ENCODE measurements at regions not wholly inside any gene's neighbourhood (a gene's known extent, or its start where the extent isn't known, plus 50 kb on each side); places are given as distances from the start of the nearest gene placed in this dataset.

DNA sequence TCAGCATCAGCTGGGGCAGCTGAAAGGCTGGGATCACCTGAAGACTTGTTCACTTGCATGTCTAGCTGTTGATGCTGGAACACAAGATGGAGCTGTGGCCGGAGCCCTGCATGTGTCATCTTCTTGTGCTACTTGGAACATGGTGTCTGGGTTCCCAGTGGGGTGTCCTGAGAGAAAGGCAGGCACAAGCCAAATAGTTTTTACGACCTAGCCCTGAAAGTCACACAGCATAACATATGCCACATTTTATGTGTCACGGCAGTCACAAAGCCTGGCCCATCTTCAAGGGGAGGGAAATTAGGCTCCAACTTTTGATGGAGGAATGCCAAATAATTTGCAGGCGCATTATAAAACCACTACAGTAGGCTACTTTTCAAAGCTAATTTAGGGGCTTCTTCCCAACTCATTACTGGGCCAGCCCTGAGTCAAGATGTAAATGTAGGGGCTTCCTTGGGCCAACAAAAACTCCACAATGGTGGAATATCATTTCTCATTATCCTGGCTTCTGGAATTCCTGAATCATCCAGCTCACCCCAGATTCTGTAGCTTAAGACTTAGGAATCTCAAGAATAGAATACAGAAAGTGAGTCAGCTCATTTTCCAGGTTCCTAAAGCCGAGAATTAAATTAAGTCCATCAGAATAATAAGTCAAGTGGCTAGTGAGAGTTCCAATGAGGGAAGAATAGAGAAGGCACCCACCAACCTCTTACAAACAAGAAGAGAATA, 543.0 kb downstream of the TNS1 start:
- no peaks in the 10 kb centered on the region for H3K9me3 ChIP-seq (ENCODE audit: control insufficient read depth, low read depth, low read length)
- H3K9ac ChIP-seq (ENCODE audit: control insufficient read depth, extremely low read depth, insufficient read depth, low read length), result no peak overlapping the region
- TF ChIP-seq EZH2 (IDR thresholded peaks at IDR 0.05; ENCODE audit: low read length) (no peak), CTCF (optimal IDR thresholded peaks at IDR 0.05 in 1 of 3, IDR thresholded peaks at IDR 0.05 in 1 of 3, conservative IDR thresholded peaks at IDR 0.05 in 1 of 3; ENCODE audit: extremely low read depth in 1 of 3, insufficient read depth in 2 of 3, low read length in 3 of 3) (no peak)
- H3K36me3 ChIP-seq (ENCODE audit: control insufficient read depth in 2 of 2, extremely low read depth in 1 of 2, insufficient read depth in 2 of 2, low read length in 2 of 2), result no peaks in the 10 kb centered on the region
- no peak overlapping the region for H2AFZ ChIP-seq (ENCODE audit: control insufficient read depth, low read length)
- H3K4me1 ChIP-seq (ENCODE audit: control insufficient read depth, extremely low read depth, insufficient read depth, low read length), result no peaks in the 10 kb centered on the region
- H3K27ac ChIP-seq (ENCODE audit: control insufficient read depth, insufficient read depth, low read length), result no peak overlapping the region
- H4K20me1 ChIP-seq (ENCODE audit: control insufficient read depth, extremely low read depth, insufficient read depth, low read length), result no peaks in the 10 kb centered on the region
- H3K79me2 ChIP-seq (ENCODE audit: control insufficient read depth, insufficient read depth, low read length), result no peaks in the 10 kb centered on the region
- dilution Hi-C loops (cut with MboI; ENCODE audit: extremely low pct_ligation_motif_present, low sequenced_read_pairs), result no loop called here
- no peak for DNase-seq (ENCODE audit: low read depth, low spot score)
- no peaks in the 10 kb centered on the region for H3K27me3 ChIP-seq (ENCODE audit: control insufficient read depth, extremely low read depth, insufficient read depth, low read length)
- FAIRE-seq, result no peak
- H3K4me3 ChIP-seq (ENCODE audit: control insufficient read depth in 2 of 3, extremely low read depth in 1 of 3, insufficient read depth in 2 of 3, low read depth in 1 of 3, low read length in 3 of 3), result no peak overlapping the region
- no peak overlapping the region for H3K4me2 ChIP-seq (ENCODE audit: control insufficient read depth, extremely low read depth, insufficient read depth, low read depth, low read length)
- H3K9me1 ChIP-seq (ENCODE audit: control insufficient read depth, extremely low read depth, insufficient read depth, low read length), result no peaks in the 10 kb centered on the region

DNA sequence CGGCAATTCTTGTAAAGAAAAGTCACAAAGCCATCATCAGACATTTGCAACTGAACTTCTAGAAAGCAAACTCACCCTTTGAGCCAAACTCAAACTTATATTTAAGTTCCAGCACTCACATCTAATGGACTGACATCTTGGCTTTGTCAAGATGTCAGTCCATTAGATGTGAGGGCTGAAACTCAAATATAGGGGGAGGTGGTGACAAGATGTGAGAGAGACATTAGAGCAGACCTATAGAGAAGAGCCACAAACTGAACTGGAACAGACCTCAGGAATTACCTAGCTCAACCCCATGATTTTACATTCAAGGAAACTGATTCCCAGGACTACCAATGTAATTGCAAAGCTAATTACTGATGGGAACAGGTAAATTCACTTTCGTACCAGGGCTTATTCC, 543.8 kb downstream of the TNS1 start:
- no peak overlapping the region for H3K27ac ChIP-seq (ENCODE audit: control insufficient read depth, insufficient read depth, low read length)
- no peaks in the 10 kb centered on the region for H3K4me1 ChIP-seq (ENCODE audit: control insufficient read depth, extremely low read depth, insufficient read depth, low read length)
- H3K9me3 ChIP-seq (ENCODE audit: control insufficient read depth, low read depth, low read length), result no peaks in the 10 kb centered on the region
- no peak overlapping the region for H3K9ac ChIP-seq (ENCODE audit: control insufficient read depth, extremely low read depth, insufficient read depth, low read length)
- FAIRE-seq (no peak), DNase-seq (ENCODE audit: low read depth, low spot score) (no peak)
- H3K4me2 ChIP-seq (ENCODE audit: control insufficient read depth, extremely low read depth, insufficient read depth, low read depth, low read length), result no peak overlapping the region
- dilution Hi-C loops (cut with MboI; ENCODE audit: extremely low pct_ligation_motif_present, low sequenced_read_pairs), result no loop called here
- no peaks in the 10 kb centered on the region for H3K79me2 ChIP-seq (ENCODE audit: control insufficient read depth, insufficient read depth, low read length)
- no peak for TF ChIP-seq CTCF (optimal IDR thresholded peaks at IDR 0.05 in 1 of 3, IDR thresholded peaks at IDR 0.05 in 1 of 3, conservative IDR thresholded peaks at IDR 0.05 in 1 of 3; ENCODE audit: extremely low read depth in 1 of 3, insufficient read depth in 2 of 3, low read length in 3 of 3)
- TF ChIP-seq EZH2 (IDR thresholded peaks at IDR 0.05; ENCODE audit: low read length), result no peak
- H3K9me1 ChIP-seq (ENCODE audit: control insufficient read depth, extremely low read depth, insufficient read depth, low read length), result no peaks in the 10 kb centered on the region
- H2AFZ ChIP-seq (ENCODE audit: control insufficient read depth, low read length), result no peak overlapping the region
- no peak overlapping the region for H3K4me3 ChIP-seq (ENCODE audit: control insufficient read depth in 2 of 3, extremely low read depth in 1 of 3, insufficient read depth in 2 of 3, low read depth in 1 of 3, low read length in 3 of 3)
- no peaks in the 10 kb centered on the region for H3K27me3 ChIP-seq (ENCODE audit: control insufficient read depth, extremely low read depth, insufficient read depth, low read length)
- H4K20me1 ChIP-seq (ENCODE audit: control insufficient read depth, extremely low read depth, insufficient read depth, low read length), result no peaks in the 10 kb centered on the region
- no peaks in the 10 kb centered on the region for H3K36me3 ChIP-seq (ENCODE audit: control insufficient read depth in 2 of 2, extremely low read depth in 1 of 2, insufficient read depth in 2 of 2, low read length in 2 of 2)

Measured in keratinocyte (primary cell).